Left lung (tissue), 4 donors: ENCODE measurements at regions not wholly inside any gene's neighbourhood (a gene's known extent, or its start where the extent isn't known, plus 50 kb on each side); places are given as distances from the start of the nearest gene placed in this dataset.

Source experiments
- ATAC-seq: fragments of 200-7000 bp; cut with Tn5 transposase; one replicate; pipeline ENCODE4 v1.9.1; 2020; ENCODE audit warnings: moderate library complexity
- DNase-seq, 4 donors: peaks; one replicate each; pipeline ENCODE4 v3.0.0-alpha.2; 2013 to 2020
- H3K27ac ChIP-seq, 2 donors: fragments of 200-600 bp; sonication (generic) in 1 of 2; one replicate each; pipeline versions ENCODE4 v1.5.0 to v1.8.0; 2020 to 2021
- H3K27me3 ChIP-seq, 2 donors: fragments of 200-600 bp; sonication (generic) in 1 of 2; one replicate each; pipeline versions ENCODE4 v1.5.0 to v1.8.0; 2020 to 2021
- H3K36me3 ChIP-seq, 2 donors: fragments of 200-600 bp; sonication (generic) in 1 of 2; one replicate each; pipeline versions ENCODE4 v1.5.0 to v1.8.0; 2020 to 2021
- H3K4me1 ChIP-seq, 2 donors: fragments of 200-600 bp; one replicate each; pipeline ENCODE4 v1.8.0; 2021
- H3K4me3 ChIP-seq, 2 donors: fragments of 200-600 bp; sonication (generic) in 1 of 2; one replicate each; pipeline versions ENCODE4 v1.5.0 to v1.8.0; 2020 to 2021; ENCODE audit warnings: mild to moderate bottlenecking in 1 of 2
- H3K9me3 ChIP-seq, 2 donors: fragments of 200-600 bp; sonication (generic) in 1 of 2; one replicate each; pipeline versions ENCODE4 v1.5.0 to v1.8.0; 2020 to 2021
- intact Hi-C, 2 donors: fragments of 100-400 bp; cut with DNase I; formaldehyde crosslinking; loops; one replicate each; pipeline versions ENCODE4 v1.11.2 to v1.14.2; 2022
- TF ChIP-seq, protein P1 (sequence below), 2 donors: fragments of 200-600 bp; sonication (generic) in 1 of 2; IDR thresholded peaks; one replicate each; pipeline versions ENCODE4 v1.5.0 to v1.8.0; 2021; ENCODE audit warnings: antibody characterized with exemption in 2 of 2
- donor health status: DM: no; HTN: yes; CAD: no.
- donor health status: DM: no; HTN: no; CAD: no.

DNA sequence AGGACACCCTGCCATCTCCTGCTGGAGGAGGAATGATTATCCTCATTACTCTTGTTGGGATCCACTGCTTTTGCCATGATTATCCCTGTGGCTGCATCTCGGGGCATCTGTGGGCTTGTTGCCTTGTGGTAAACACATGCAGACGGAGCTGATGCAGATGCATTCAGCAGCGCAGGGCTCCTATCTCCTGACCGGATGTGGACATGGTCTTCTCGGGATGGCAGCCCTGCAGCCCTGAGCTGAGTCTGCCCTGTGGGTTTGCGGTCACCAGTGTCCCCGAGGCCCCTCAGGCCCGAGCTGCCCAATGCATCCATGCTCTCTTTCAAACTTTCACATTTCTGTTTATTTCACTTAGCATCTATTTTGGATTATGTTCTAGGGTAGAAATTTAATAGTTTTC, 250.4 kb upstream of the IRX1 start:
- no peak for ATAC-seq
- Histone ChIP-seq H3K4me1 (no peaks in the 10 kb centered on the region), H3K27ac (no peak overlapping the region), H3K27me3 (no peaks in the 10 kb centered on the region), H3K9me3 (peaks cover 0 to 6% of the 10 kb centered on the region in 2 donors), H3K36me3 (no peaks in the 10 kb centered on the region), H3K4me3 (no peak overlapping the region)
- no peak for DNase-seq
- TF ChIP-seq, protein P1, sequence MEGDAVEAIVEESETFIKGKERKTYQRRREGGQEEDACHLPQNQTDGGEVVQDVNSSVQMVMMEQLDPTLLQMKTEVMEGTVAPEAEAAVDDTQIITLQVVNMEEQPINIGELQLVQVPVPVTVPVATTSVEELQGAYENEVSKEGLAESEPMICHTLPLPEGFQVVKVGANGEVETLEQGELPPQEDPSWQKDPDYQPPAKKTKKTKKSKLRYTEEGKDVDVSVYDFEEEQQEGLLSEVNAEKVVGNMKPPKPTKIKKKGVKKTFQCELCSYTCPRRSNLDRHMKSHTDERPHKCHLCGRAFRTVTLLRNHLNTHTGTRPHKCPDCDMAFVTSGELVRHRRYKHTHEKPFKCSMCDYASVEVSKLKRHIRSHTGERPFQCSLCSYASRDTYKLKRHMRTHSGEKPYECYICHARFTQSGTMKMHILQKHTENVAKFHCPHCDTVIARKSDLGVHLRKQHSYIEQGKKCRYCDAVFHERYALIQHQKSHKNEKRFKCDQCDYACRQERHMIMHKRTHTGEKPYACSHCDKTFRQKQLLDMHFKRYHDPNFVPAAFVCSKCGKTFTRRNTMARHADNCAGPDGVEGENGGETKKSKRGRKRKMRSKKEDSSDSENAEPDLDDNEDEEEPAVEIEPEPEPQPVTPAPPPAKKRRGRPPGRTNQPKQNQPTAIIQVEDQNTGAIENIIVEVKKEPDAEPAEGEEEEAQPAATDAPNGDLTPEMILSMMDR (IDR thresholded peaks at IDR 0.05) = no peak
- intact Hi-C loops = no loop called here

DNA sequence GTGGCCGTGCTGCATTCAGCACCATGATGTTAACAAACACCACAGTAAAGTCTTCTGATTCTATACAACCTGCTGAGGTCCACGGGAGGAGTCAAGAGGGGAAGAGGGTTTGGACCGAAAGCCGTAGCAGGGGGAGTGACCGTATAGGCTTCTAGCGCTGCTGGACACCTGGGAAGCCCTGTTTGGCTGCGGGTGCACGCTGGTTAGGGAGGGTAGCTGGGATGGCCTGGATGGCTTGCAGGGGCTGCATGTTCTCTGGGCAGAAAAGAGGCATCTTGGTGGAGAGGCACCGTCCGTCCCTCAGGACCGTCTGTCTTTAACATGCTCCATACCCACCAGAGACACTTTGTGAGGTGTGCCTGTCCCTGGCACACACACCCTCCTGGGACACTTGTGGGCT, 251.0 kb upstream of the IRX1 start:
- intact Hi-C loops = no loop called here
- Histone ChIP-seq H3K4me3 (no peak overlapping the region), H3K27ac (no peak overlapping the region), H3K36me3 (no peaks in the 10 kb centered on the region), H3K9me3 (peaks cover 0 to 6% of the 10 kb centered on the region in 2 donors), H3K27me3 (no peaks in the 10 kb centered on the region), H3K4me1 (no peaks in the 10 kb centered on the region)
- DNase-seq (no peak), ATAC-seq (no peak)
- TF ChIP-seq, protein P1 (IDR thresholded peaks at IDR 0.05) = no peak

DNA sequence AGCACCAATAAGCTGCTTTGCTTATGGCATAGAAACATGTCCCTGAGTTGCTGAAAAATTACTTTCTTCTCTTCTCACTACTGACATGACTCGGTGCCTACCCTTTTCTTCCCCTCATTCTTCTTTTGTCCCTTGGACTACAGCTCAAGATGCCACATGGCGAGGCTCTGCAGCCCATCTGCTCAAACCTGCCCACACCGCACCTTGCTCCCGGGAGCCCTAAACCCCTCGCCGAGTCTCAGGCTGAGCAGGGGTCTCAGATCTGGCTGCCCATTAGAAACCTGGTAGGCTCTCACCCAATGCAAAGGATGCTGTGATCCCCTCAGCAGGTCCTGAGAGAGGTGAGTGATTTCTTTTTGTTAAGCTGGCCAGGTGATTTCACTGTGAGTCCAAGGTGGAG, 251.7 kb upstream of the IRX1 start:
- no peak overlapping the region for H3K4me3 ChIP-seq
- no peaks in the 10 kb centered on the region for H3K27me3 ChIP-seq
- ATAC-seq (no peak), DNase-seq (no peak)
- intact Hi-C loops = no loop called here
- no peaks in the 10 kb centered on the region for H3K4me1 ChIP-seq
- H3K27ac ChIP-seq = no peak overlapping the region
- H3K36me3 ChIP-seq = no peaks in the 10 kb centered on the region
- TF ChIP-seq, protein P1 (IDR thresholded peaks at IDR 0.05) = no peak
- peaks cover 0 to 6% of the 10 kb centered on the region in 2 donors for H3K9me3 ChIP-seq

DNA sequence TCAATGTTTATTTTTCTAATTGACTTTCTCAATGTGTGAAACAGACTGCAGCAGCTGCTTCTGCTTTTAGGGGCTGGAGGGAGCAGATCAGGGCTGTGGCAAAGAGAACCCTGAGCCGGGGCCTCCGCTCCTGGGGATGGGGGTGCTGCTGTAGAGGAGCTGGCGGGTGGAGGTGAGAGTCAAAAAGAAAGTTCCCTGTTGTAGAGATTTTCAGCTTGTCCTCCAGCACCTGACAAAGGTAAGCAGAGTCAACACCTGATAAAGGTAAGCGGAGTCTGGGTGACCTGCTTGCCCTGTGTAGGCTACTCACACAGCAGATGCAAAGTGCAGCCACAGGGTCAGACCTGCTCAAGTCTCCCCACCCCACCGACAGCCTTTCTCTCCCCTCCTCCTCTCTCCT, 252.4 kb upstream of the IRX1 start:
- Histone ChIP-seq H3K27me3 (no peaks in the 10 kb centered on the region), H3K9me3 (peaks cover 0 to 6% of the 10 kb centered on the region in 2 donors), H3K36me3 (no peaks in the 10 kb centered on the region), H3K27ac (no peak overlapping the region), H3K4me3 (no peak overlapping the region), H3K4me1 (no peaks in the 10 kb centered on the region)
- TF ChIP-seq, protein P1 (IDR thresholded peaks at IDR 0.05) = no peak
- intact Hi-C loops = no loop called here
- ATAC-seq (no peak), DNase-seq (no peak)

DNA sequence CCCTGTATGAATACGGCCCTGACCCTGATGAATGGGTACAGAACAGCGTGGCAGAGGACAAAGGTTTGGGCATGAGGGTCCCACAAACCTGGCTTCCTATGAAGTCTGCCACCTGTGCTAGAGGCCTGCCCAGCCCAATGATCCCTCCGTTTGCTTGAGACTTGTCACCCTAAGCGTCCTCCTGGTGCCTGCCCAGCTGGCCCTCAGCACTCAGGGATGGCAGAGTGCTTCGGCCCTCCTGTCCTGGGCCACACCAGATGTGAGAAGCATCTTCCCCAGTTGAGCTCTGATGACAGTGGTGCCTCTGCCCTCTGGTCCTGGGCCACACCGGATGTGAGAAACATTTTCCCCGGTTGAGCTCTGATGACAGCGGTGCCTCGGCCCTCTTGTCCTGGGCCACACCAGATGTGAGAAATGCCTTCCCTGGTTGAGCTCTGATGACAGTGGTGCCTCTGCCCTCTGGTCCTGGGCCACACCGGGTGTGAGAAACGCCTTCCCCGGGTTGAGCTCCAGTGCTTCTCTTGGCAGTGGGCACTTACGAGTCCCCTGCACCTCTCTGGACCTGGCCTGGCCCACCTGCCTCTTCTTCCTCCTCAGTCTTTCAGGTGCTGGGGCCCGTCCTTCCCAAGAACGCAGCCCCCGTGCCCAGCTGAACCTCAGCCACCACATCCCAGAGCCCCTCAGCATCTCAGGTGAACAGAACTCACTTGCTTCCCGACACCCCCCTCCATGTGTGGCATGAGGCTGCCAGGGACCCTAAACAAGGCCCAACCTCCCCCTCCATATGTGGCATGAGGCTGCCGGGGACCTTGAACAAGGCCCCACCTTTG, 253.1 kb upstream of the IRX1 start:
- Histone ChIP-seq H3K27ac (no peak overlapping the region), H3K36me3 (no peaks in the 10 kb centered on the region), H3K4me1 (no peaks in the 10 kb centered on the region), H3K9me3 (peaks cover 0 to 2% of the 10 kb centered on the region in 2 donors), H3K4me3 (no peak overlapping the region), H3K27me3 (no peaks in the 10 kb centered on the region)
- ATAC-seq (no peak), DNase-seq (no peak)
- intact Hi-C loops = no loop called here
- TF ChIP-seq, protein P1 (IDR thresholded peaks at IDR 0.05) = no peak
